ENCODE measurements at regions not wholly inside any gene's neighbourhood (a gene's known extent, or its start where the extent isn't known, plus 50 kb on each side); places are given as distances from the start of the nearest gene placed in this dataset.

DNA sequence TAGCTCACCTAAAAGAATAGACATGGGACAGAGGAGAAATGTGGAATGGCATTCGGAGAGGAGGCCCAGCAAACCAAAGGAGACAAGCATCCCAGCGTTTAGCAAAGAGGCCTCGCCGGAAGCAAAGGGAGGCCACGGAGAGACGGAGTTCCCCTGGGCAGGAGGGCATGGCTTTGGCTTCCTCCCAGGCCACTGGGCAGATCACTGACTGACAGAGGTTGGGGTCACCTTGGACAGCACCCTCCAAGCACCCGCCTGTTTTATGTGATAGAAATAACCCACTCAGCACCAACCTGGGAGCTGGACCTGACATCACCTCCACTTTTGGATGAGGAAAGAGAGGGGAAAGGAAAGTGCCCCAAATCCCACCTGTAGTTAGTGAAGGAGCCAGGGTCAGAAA lies 434.1 kb downstream of the BRD1 start:
- TF ChIP-seq, protein P1, sequence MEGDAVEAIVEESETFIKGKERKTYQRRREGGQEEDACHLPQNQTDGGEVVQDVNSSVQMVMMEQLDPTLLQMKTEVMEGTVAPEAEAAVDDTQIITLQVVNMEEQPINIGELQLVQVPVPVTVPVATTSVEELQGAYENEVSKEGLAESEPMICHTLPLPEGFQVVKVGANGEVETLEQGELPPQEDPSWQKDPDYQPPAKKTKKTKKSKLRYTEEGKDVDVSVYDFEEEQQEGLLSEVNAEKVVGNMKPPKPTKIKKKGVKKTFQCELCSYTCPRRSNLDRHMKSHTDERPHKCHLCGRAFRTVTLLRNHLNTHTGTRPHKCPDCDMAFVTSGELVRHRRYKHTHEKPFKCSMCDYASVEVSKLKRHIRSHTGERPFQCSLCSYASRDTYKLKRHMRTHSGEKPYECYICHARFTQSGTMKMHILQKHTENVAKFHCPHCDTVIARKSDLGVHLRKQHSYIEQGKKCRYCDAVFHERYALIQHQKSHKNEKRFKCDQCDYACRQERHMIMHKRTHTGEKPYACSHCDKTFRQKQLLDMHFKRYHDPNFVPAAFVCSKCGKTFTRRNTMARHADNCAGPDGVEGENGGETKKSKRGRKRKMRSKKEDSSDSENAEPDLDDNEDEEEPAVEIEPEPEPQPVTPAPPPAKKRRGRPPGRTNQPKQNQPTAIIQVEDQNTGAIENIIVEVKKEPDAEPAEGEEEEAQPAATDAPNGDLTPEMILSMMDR (IDR thresholded peaks at IDR 0.05 in 2 of 3, conservative IDR thresholded peaks at IDR 0.05 in 1 of 3; ENCODE audit: borderline replicate concordance in 1 of 3, insufficient read depth in 1 of 3, low read depth in 2 of 3, low read length in 2 of 3): no peak
- TF ChIP-seq, protein P2, sequence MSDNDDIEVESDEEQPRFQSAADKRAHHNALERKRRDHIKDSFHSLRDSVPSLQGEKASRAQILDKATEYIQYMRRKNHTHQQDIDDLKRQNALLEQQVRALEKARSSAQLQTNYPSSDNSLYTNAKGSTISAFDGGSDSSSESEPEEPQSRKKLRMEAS (IDR thresholded peaks at IDR 0.05): no peak
- TF ChIP-seq POLR2A (IDR thresholded peaks at IDR 0.05; ENCODE audit: borderline replicate concordance, extremely low read depth, insufficient read depth, insufficient read length): no peak
